Activated T-cell treated with anti-CD3 and anti-CD28 coated beads for 1 hour (primary cell): ENCODE measurements at regions not wholly inside any gene's neighbourhood (a gene's known extent, or its start where the extent isn't known, plus 50 kb on each side); places are given as distances from the start of the nearest gene placed in this dataset.

Source experiments
- DNase-seq: peaks from one replicate; pipeline ENCODE4 v3.0.0-alpha.2; 2020; ENCODE audit warnings: low read depth

DNA sequence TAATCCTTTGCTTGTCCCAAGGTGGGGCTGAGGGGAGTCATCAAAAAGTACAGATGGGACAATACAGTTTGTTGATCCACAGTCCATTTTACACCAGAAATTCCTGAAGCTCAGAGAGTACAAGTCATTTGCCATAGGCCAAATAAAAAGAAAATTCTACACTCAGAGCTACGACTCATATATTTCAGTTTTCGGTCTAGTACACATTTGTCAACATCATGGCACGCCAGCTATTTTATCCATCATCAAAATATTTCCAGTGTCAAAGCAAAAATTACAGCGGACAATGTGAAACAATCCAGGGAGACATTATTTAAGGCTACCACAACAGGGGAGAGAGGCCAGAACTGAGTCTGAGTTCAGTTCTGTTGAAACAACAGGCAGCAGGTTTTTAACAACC lies 587.5 kb upstream of the DSEL start:
- DNase-seq, result no peak

DNA sequence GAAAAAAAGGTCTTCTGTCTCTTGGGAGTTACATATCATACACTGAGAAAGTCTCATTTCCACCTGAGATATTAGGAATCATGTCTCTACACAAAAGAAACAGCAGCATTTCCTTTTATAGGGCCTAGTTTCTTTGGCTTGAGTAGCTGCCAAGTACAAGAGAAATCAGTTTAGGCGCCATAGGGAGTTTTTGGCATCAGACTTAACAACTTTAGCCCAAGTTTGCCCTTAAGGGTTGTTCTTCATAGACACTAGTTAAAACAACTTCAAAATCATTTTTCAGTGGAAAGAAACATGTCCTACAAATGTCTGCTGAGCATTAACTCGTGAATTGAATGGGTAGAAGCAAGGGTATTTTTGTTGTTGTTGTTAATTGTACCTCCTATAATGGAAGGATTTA lies 587.0 kb upstream of the DSEL start:
- no peak for DNase-seq

DNA sequence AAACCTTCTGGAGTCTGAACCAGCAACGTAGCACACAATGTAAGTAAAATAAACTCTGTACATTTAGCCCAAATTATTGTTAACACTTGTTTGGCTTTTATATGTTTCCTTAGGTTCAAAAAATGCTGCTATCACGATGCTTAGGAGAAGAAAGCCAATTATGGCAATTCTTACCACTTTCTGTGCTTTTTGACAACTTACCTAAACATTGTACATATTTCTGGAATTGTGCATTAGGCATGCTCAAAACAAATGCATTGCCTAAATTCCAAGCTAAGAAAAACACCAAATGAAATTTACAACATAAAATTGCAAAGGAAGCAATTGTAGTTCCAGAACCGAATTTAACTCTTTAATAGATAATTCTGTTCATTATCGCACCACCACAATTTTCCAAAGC lies 585.6 kb upstream of the DSEL start:
- no peak for DNase-seq

DNA sequence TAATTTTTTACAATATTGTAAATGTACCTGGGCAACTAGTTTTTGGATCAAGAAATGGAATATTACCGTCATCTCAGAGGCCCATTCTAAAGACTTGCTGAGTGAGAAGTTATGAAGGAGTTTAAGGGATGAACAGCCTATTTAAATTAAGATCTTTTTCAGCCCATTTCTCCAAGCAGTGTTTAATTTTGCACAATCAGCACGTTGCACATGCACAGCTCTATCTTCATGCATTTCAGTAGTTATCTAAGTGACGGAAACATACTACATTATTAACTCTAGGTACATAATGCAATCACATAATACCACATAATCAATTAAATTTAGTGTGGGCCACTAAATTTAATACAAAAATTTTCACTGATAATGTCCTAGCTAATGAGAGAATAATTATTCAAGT lies 582.1 kb upstream of the DSEL start:
- DNase-seq, result no peak

DNA sequence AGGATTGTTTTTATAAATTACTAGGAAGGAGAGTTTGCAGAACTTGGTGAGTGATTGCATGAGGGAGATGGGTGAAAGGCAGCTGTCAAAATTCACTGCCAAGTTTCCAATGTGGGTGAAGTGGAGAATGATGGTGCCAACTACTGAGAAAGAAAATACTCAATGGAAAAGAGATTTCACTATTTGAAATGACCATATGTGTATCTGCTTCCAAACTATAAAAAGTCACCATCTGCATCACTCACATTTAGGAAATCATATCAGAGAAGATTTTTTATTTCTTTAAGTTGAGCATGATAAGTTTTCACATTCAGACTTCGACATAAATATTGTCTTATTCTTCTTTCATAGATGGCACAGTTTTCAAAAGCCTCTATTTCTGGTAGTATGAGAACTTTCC lies 570.0 kb upstream of the DSEL start:
- DNase-seq, result no peak

- DNase-seq, result no peak
Measured at GRCh38 chr18:68085251-68085650, 568.7 kb upstream of the DSEL start.

DNA sequence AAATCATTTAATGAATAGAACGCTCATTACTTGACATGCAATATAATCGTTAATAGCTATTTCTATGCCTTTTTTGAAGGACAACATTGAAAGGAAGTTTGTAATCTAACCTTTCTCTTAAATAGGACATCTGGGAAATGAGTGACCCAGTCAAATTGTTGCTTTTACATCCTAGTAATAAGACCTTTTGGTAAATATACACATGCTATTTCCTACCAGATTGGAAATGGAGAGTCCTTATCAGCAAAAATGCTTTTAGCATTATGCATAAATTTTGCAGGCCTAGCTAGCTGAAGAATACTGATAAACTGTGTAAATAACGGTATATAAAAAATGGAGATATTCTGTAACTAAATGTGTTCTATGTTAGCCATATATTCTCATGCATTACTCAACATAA lies 567.3 kb upstream of the DSEL start:
- DNase-seq, result no peak

GRCh38 chr18:68083131-68083530 lies 566.6 kb upstream of the DSEL start:
- no peak for DNase-seq

DNA sequence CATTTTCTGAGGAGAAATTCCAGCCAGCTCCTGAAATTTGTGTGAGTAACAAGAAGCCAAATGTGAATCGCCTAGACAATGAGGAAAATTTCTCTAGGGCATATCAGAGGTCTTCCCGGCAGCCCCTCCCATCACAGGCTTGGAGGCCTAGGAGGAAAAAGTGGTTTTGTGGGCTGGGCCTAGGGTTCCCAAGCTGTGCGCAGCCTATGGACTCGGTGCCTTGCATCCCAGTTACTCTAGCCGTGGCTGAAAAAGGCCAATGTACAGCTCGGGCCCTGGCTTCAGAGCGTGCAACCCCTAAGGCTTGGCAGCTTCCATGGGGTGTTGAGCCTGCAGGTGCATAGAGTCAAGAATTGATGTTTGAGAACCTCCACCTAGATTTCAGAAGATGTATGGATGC lies 556.2 kb upstream of the DSEL start:
- DNase-seq, result no peak

DNA sequence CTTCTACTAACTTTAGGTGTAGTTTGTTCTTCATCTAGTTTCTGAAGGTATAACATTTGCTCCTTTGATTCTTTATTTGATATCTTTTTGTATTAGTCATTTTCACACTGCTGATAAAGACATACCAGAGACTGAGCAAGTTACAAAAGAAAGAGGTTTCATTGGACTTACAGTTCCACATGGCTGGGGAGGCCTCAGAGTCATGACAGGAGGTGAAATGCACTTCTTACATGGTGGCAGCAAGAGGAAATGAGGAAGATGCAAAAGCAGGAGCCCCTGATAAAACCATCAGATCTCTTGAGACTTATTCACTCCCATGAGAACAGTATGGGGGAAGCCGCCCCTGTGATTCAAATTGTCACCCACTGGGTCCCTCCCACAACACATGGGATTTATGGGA lies 544.4 kb upstream of the DSEL start:
- DNase-seq, result no peak

DNA sequence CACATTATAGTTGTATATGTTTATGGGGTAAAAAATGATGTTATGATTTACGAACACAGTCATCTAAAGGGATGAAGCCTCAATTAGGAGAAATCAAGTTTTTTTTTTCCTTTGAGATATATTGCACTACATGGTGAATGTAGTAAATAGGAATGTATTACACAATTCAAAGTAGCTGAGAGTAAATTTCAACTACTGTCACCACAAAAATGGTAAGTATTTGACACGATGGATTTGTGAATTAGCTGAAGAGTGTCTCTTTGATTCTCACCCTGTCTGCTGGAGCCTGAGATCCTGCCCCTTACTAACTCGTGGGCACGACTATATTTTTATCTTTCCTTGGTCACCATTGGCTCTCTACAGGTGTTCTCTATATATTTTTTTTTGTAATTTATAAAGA lies 540.4 kb upstream of the DSEL start:
- DNase-seq, result no peak

GRCh38 chr18:68054669-68055068 lies 538.1 kb upstream of the DSEL start:
- no peak for DNase-seq

GRCh38 chr18:68053290-68053689 lies 536.8 kb upstream of the DSEL start:
- DNase-seq, result no peak

- no peak for DNase-seq
Measured at GRCh38 chr18:68041327-68041726, 524.8 kb upstream of the DSEL start.

- no peak for DNase-seq
Measured at GRCh38 chr18:68040198-68040597, 523.7 kb upstream of the DSEL start.

DNA sequence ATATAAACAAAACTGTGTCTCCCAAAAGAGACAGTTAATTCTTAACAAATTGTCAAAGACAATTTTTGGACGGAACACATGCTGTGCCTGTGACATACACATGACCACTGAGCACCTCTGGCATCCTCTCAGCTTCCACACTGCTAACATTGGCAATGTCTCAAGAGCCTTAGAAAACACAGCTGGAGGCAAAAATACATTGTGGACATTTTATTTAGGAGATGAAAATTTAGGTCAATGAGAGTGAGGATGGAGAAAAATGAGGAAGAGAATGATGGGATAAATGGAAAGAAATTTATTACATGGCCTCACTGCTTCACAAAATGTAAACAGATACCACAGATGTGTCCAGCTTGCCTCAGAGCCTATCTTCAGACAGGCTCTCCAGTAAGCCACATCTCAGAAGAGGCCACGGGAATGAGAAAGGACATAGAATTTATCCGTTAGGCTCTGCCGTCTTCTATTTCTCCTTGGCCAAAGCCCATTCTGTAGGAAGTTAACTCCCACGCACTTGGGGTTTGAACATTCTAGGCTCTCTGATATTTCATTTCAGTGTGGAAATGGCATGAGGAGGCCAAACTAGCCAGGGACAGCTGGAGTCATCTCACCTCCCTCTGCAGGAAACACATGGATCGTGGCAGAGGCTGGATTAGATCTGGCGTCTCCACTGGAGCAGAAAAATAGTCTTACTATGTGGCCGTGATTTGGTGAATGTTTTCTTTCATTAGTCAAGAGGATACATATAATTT lies 519.4 kb upstream of the DSEL start:
- DNase-seq, result no peak

- no peak for DNase-seq
Measured at GRCh38 chr18:68034296-68034695, 517.8 kb upstream of the DSEL start.

DNA sequence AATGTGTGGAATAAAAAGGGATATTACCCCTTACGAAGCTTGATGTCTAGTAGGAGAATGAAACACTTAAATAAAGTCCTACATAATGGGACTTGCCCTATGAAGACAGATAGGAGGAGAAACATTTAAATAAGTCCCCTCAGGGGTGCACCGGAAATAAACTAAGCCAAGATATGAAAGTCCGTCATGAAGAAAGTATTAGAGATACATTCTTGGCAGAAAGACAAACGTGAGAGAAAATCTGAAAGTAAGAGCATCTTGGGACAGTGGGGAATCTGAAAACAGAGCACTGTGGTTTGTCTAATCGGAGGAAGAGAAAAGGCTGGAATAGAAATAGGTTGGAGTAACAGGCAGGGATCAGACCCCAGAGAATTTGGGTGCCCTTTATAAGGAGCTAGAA lies 516.9 kb upstream of the DSEL start:
- DNase-seq, result no peak

- DNase-seq, result no peak
Measured at GRCh38 chr18:68024716-68025115, 508.2 kb upstream of the DSEL start.

GRCh38 chr18:68017385-68017784 lies 500.9 kb upstream of the DSEL start:
- DNase-seq, result no peak

DNA sequence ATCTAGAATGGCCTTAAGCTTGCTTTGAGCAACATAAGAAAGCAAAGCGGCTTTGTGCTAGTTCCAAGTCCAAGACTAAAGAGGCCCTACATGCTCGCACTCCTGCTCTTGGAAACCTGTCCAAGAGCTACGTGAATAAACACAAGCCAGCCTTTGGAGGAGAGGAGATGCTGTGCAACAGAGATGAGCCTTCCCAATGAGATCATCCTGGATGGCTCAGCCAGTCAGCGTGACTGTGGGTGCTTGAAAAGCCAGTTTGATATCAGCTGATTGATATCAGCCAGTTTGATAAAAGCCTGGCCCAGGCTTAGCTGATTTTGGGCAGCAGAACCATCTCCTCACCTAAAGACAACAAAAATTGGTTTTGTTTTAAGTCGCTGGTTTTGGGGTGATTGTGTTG lies 481.0 kb upstream of the DSEL start:
- DNase-seq, result no peak

DNA sequence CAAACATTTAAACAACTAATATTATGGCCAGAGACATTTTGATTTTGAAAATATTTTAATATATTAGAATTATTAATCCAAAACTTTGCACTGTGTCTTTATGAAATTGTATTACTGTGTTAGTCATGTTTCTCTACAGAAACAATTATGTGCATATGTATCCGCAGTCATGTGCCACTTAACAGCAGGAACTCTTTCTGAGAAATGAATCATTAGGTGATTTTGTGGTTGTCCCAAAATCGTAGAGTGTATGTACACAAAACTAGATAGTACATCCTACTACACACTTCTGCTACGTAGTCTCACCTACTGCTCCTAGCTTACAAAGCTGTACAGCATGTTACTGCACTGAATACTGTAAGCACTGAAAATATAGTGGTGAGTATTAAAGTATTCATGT lies 479.2 kb upstream of the DSEL start:
- DNase-seq, result no peak

GRCh38 chr18:67980241-67980640 lies 463.7 kb upstream of the DSEL start:
- DNase-seq, result no peak

DNA sequence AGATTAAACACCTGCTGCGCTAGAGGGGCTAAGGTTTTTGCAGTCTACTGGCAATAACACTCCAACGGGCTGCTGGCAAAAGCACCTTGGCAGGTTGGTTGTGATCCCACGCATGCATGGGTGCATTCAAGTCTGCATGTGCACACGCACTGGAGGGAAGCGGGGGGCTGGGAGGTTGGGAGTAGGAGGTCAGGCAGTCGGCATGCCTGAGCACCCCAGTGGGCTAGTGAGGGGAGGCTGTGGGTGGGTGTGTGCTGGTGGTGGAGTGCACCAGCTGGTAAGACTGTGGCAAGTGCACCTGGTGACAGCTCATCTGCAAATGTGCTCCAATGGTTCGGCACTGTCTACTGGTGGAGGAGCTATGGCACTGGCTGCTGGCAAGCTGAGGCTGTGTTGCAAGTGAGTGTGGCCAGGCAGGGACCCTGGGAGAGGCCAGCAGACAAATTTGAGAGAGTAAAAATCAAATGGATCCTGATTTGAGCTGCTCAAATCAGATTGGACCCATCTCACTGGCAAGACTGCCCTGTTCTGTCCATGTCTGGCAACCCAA lies 460.6 kb upstream of the DSEL start:
- no peak for DNase-seq
